ENCODE measurements at regions not wholly inside any gene's neighbourhood (a gene's known extent, or its start where the extent isn't known, plus 50 kb on each side); places are given as distances from the start of the nearest gene placed in this dataset.
"Not testable (repeated sequence)": the region's sequence is repeated elsewhere in the genome, so short reads cannot be mapped to it uniquely, and the experiment has no call there.

- H3K9me3 ChIP-seq (ENCODE audit: control insufficient read depth, low read length); H3K9me3 Mint-ChIP-seq; H3K27ac ChIP-seq (ENCODE audit: low read depth, low read length); H3K27ac Mint-ChIP-seq; H3K4me1 ChIP-seq (ENCODE audit: control insufficient read depth, insufficient read depth, low read length); H3K27me3 ChIP-seq (ENCODE audit: control insufficient read depth, insufficient read depth, low read length, poor library complexity, severe bottlenecking); H3K36me3 ChIP-seq (ENCODE audit: control insufficient read depth, insufficient read depth, low read length); H3K9ac ChIP-seq (ENCODE audit: extremely low read depth, low read length, poor library complexity, severe bottlenecking); H3K4me1 Mint-ChIP-seq; H3K4me3 Mint-ChIP-seq; H3K4me3 ChIP-seq (ENCODE audit: low read length); H3K36me3 Mint-ChIP-seq (ENCODE audit: low read depth); H3K27me3 Mint-ChIP-seq (ENCODE audit: insufficient read depth): not testable (repeated sequence)
- DNase-seq = peak; percentile 50
- 79 to 93% methylated on average over 3 of the region's 3 CpGs for WGBS, 2 experiments (ENCODE audit: insufficient coverage in 1 of 2, insufficient read length in 1 of 2)
Measured at GRCh38 chr15:84156588-84156840, 79.1 kb upstream of the GOLGA6L4 start.

GRCh38 chr15:84157056-84157632, 78.4 kb upstream of the GOLGA6L4 start:
- 89 to 95% methylated on average over 7 to 11 of the region's 11 CpGs for WGBS, 2 experiments (ENCODE audit: insufficient coverage in 1 of 2, insufficient read length in 1 of 2)
- not testable (repeated sequence) for H3K36me3 ChIP-seq (ENCODE audit: control insufficient read depth, insufficient read depth, low read length); H3K4me1 Mint-ChIP-seq; H3K4me3 ChIP-seq (ENCODE audit: low read length); H3K4me3 Mint-ChIP-seq; H3K4me1 ChIP-seq (ENCODE audit: control insufficient read depth, insufficient read depth, low read length); H3K36me3 Mint-ChIP-seq (ENCODE audit: low read depth); H3K9me3 ChIP-seq (ENCODE audit: control insufficient read depth, low read length); H3K9me3 Mint-ChIP-seq; H3K27me3 Mint-ChIP-seq (ENCODE audit: insufficient read depth); H3K27ac Mint-ChIP-seq; H3K9ac ChIP-seq (ENCODE audit: extremely low read depth, low read length, poor library complexity, severe bottlenecking); H3K27ac ChIP-seq (ENCODE audit: low read depth, low read length); H3K27me3 ChIP-seq (ENCODE audit: control insufficient read depth, insufficient read depth, low read length, poor library complexity, severe bottlenecking)
- peak; percentile 32 for DNase-seq

GRCh38 chr15:84157857-84158256, 77.7 kb upstream of the GOLGA6L4 start:
- not testable (repeated sequence) for H3K36me3 Mint-ChIP-seq (ENCODE audit: low read depth); H3K9me3 Mint-ChIP-seq; H3K9ac ChIP-seq (ENCODE audit: extremely low read depth, low read length, poor library complexity, severe bottlenecking); H3K27ac ChIP-seq (ENCODE audit: low read depth, low read length); H3K27me3 ChIP-seq (ENCODE audit: control insufficient read depth, insufficient read depth, low read length, poor library complexity, severe bottlenecking); H3K4me3 Mint-ChIP-seq; H3K4me1 ChIP-seq (ENCODE audit: control insufficient read depth, insufficient read depth, low read length); DNase-seq; H3K27me3 Mint-ChIP-seq (ENCODE audit: insufficient read depth); H3K4me1 Mint-ChIP-seq; H3K27ac Mint-ChIP-seq; H3K4me3 ChIP-seq (ENCODE audit: low read length); H3K9me3 ChIP-seq (ENCODE audit: control insufficient read depth, low read length); H3K36me3 ChIP-seq (ENCODE audit: control insufficient read depth, insufficient read depth, low read length)
- 73 to 100% methylated on average over 3 of the region's 3 CpGs for WGBS, 2 experiments (ENCODE audit: insufficient coverage in 1 of 2, insufficient read length in 1 of 2)

DNA sequence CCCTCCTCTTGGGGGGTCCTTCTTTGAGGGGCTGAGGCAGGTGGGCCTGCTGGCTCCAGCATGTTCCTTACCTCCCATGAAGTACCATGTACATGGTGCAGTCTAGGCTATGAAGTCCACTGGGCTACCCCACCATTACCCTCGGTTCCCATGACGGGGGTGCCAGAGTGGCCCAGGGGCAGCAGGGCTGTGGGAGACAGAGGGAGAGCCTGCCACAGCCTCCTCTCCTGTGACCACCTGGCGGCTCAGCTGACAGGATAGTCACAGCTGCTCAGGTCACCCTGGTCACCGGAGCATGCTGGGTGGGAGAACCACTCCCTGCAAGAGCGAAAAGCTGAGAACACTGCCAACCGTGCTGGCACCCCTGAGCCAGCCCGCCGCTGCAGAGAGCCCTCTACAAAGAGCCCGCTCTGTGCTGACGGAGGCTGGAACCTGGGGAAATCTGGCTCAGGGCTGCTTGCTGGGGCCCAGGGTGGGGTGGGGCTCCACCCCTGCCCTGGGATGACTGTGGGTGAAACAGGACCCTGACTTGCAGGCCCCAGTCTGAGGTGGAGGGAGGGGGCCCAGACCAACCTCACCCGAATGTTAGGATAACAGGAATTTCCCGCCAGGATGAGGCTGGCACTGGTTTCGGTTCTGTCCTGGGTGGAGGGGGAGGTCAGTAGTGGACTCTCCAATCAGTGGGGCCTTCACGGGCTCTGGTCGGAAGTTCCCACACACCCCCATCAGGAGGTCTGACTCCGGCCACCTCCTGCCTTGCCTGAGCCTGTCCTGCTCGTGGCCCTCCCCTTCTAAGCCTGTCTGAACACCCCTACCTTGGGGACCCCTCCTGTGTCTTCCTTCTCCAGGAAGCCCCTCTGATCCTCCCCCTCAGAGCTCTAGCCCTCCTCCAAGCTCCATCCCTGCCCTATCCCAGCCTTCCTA, 76.0 kb upstream of the GOLGA6L4 start:
- not testable (repeated sequence) for H3K36me3 ChIP-seq (ENCODE audit: control insufficient read depth, insufficient read depth, low read length); H3K9me3 Mint-ChIP-seq; H3K4me1 Mint-ChIP-seq; H3K27me3 Mint-ChIP-seq (ENCODE audit: insufficient read depth); H3K27me3 ChIP-seq (ENCODE audit: control insufficient read depth, insufficient read depth, low read length, poor library complexity, severe bottlenecking); H3K4me3 ChIP-seq (ENCODE audit: low read length); H3K9ac ChIP-seq (ENCODE audit: extremely low read depth, low read length, poor library complexity, severe bottlenecking); H3K27ac Mint-ChIP-seq; H3K9me3 ChIP-seq (ENCODE audit: control insufficient read depth, low read length); H3K4me3 Mint-ChIP-seq; H3K4me1 ChIP-seq (ENCODE audit: control insufficient read depth, insufficient read depth, low read length); H3K36me3 Mint-ChIP-seq (ENCODE audit: low read depth); H3K27ac ChIP-seq (ENCODE audit: low read depth, low read length)
- WGBS, 2 experiments (ENCODE audit: insufficient coverage in 1 of 2, insufficient read length in 1 of 2) = 89% methylated on average over 16 of the region's 17 CpGs; no CpG with 5 or more reads in 1 of the 2 experiments
- DNase-seq = peak; percentile 38

GRCh38 chr15:84164423-84165292, 70.9 kb upstream of the GOLGA6L4 start:
- DNase-seq = peak; percentile 68
- not testable (repeated sequence) for H3K27me3 Mint-ChIP-seq (ENCODE audit: insufficient read depth)

GRCh38 chr15:84170029-84170428, 65.5 kb upstream of the GOLGA6L4 start:
- not testable (repeated sequence) for H3K27ac ChIP-seq (ENCODE audit: low read depth, low read length); H3K9me3 ChIP-seq (ENCODE audit: control insufficient read depth, low read length); H3K4me3 ChIP-seq (ENCODE audit: low read length); H3K4me1 Mint-ChIP-seq; H3K36me3 ChIP-seq (ENCODE audit: control insufficient read depth, insufficient read depth, low read length); H3K27me3 ChIP-seq (ENCODE audit: control insufficient read depth, insufficient read depth, low read length, poor library complexity, severe bottlenecking); H3K9me3 Mint-ChIP-seq; H3K27me3 Mint-ChIP-seq (ENCODE audit: insufficient read depth); H3K9ac ChIP-seq (ENCODE audit: extremely low read depth, low read length, poor library complexity, severe bottlenecking); DNase-seq; H3K27ac Mint-ChIP-seq; H3K4me3 Mint-ChIP-seq; H3K36me3 Mint-ChIP-seq (ENCODE audit: low read depth); H3K4me1 ChIP-seq (ENCODE audit: control insufficient read depth, insufficient read depth, low read length)
- WGBS, 2 experiments (ENCODE audit: insufficient coverage in 1 of 2, insufficient read length in 1 of 2) = no CpG with 5 or more reads among the region's 19 CpGs

More at GRCh38 chr15:84164423-84165292, 70.9 kb upstream of the GOLGA6L4 start:
- 88 to 97% methylated on average over 4 to 7 of the region's 8 CpGs for WGBS, 2 experiments (ENCODE audit: insufficient coverage in 1 of 2, insufficient read length in 1 of 2)
- not testable (repeated sequence) for H3K4me1 Mint-ChIP-seq; H3K27me3 ChIP-seq (ENCODE audit: control insufficient read depth, insufficient read depth, low read length, poor library complexity, severe bottlenecking); H3K4me1 ChIP-seq (ENCODE audit: control insufficient read depth, insufficient read depth, low read length); H3K9me3 Mint-ChIP-seq; H3K9ac ChIP-seq (ENCODE audit: extremely low read depth, low read length, poor library complexity, severe bottlenecking); H3K27ac Mint-ChIP-seq; H3K4me3 ChIP-seq (ENCODE audit: low read length); H3K9me3 ChIP-seq (ENCODE audit: control insufficient read depth, low read length); H3K4me3 Mint-ChIP-seq; H3K36me3 ChIP-seq (ENCODE audit: control insufficient read depth, insufficient read depth, low read length); H3K27ac ChIP-seq (ENCODE audit: low read depth, low read length); H3K36me3 Mint-ChIP-seq (ENCODE audit: low read depth)
